ENCODE measurements at regions not wholly inside any gene's neighbourhood (a gene's known extent, or its start where the extent isn't known, plus 50 kb on each side); places are given as distances from the start of the nearest gene placed in this dataset.
A peak's percentile ranks its signal among the peaks of the same experiment; 100 is the strongest.

DNA sequence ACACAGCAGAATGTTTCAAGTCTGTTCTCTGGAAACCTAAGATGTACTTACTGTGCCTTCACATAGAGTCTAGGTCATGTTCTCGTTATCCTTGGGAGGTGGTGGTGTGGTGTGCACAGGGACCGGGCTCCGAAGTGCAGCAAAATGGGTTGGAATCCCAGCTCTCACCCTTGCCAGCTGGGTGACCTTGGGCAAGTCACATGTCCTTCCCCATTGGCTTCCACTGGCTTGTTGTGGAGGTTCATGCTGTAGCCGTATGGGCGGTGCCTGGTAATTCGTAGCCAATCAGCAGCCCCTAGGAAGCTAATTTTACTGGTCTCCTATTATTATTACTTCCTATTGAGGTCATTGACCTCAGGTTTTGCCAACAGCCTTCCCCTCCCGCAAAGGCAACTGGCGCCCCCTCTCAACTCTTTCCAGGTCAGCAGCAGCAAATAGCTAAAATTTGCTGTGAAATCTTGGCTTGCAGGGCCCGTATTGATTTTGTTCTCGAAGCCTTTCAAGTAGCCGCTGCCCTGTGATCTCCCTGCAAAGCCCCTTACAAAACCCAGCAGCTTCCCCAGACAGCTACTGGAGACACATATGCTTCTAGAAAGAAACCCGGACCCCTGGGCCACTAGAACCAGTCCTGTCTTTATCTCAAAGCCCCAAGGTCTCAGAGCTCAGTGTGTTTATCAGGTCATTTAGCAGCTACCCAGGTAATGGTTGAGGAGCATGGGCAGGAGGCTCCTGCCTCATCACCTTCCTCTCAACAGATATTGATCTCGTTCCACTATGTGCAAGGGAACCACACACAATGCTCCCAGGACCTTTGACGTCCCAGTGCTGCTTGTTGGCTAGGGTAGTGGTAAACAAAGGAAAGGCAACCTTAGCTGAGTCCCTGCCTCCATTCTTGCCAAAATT is 66.5 kb upstream of the SLC1A4 start:
- Histone ChIP-seq H3K4ac (ENCODE audit: low read depth, low read length) (no peak overlapping the region), H3K9me1 (ENCODE audit: insufficient read depth, low read length) (no peaks in the 10 kb centered on the region), H3K27ac (ENCODE audit: insufficient read depth, low read length) (no peak overlapping the region), H3K14ac (replicated peaks; ENCODE audit: low read depth, low read length) (no peak overlapping the region), H3K27me3 (ENCODE audit: control insufficient read depth, insufficient read depth, low read length) (peaks cover 21% of the 10 kb centered on the region), H2BK15ac (ENCODE audit: low read depth, low read length) (no peak overlapping the region), H4K20me1 (ENCODE audit: insufficient read depth, low read length) (no peaks in the 10 kb centered on the region), H3K23ac (ENCODE audit: low read depth, low read length) (no peak overlapping the region), H3K18ac (ENCODE audit: low read depth, low read length) (no peak overlapping the region), H3K4me2 (ENCODE audit: low read depth, low read length) (no peak overlapping the region), H3K9me3 (ENCODE audit: control insufficient read depth, insufficient read depth, low read length) (peaks cover 5% of the 10 kb centered on the region; the same call in 1 of the 2 replicates), H3K9ac (ENCODE audit: low read depth, low read length) (no peak overlapping the region), H3K36me3 (ENCODE audit: control insufficient read depth, insufficient read depth, low read length) (no peaks in the 10 kb centered on the region), H4K91ac (ENCODE audit: insufficient read depth, low read depth, low read length) (no peak overlapping the region), H2BK5ac (ENCODE audit: low read depth, low read length, poor library complexity, severe bottlenecking) (no peak overlapping the region), H2AK5ac (ENCODE audit: low read depth, low read length) (no peak overlapping the region), H2BK120ac (ENCODE audit: low read depth, low read length) (no peak overlapping the region), H3K4me1 (ENCODE audit: control insufficient read depth, insufficient read depth, low read length) (no peaks in the 10 kb centered on the region), H2AFZ (replicated peaks; ENCODE audit: low read length, poor library complexity) (no peak overlapping the region), H4K5ac (ENCODE audit: low read depth, low read length) (no peak overlapping the region), H2AK9ac (replicated peaks; ENCODE audit: low read depth, low read length, poor library complexity) (peak overlapping the region; percentile 50), H3K4me3 (ENCODE audit: insufficient read depth, low read depth, low read length) (no peak overlapping the region), H4K8ac (ENCODE audit: low read depth in 2 of 2, low read length in 2 of 2) (no peak overlapping the region), H2BK20ac (ENCODE audit: low read depth, low read length) (no peak overlapping the region), H3K56ac (ENCODE audit: extremely low read depth, insufficient read depth, low read length) (no peak overlapping the region), H3K79me1 (ENCODE audit: low read depth in 1 of 2, low read length in 2 of 2) (no peaks in the 10 kb centered on the region)
- 88% methylated on average over 5 of the region's 14 CpGs; no CpG with 5 or more reads in 1 of the 2 experiments for WGBS, 2 experiments (ENCODE audit: extremely low coverage in 2 of 2, insufficient read length in 1 of 2)
- POLR2A ChIA-PET (ENCODE audit: unreplicated experiment) = no interaction called here
- CTCF ChIA-PET = interaction anchor here (0.9 kb wide), 2 partner anchors 118 to 207 kb away, joined by 3 to 4 read pairs; partner anchors contain the start of gene RAB1A
- DNase-seq = no peak
- ATAC-seq (ENCODE audit: low read depth) = no peak
- in situ Hi-C loops (cut with MboI; ENCODE audit: low sequenced_read_pairs) = loop anchor here (25.0 kb wide), 1 partner anchor 240 kb away; no protein-coding TSS in a partner anchor
- intact Hi-C loops (cut with micrococcal nuclease) = no loop called here
- BruUV-seq (replicated peaks) = no TSS peak
- dilution Hi-C loops (cut with HindIII; ENCODE audit: low sequenced_read_pairs, unreplicated experiment) = no loop called here
- TF ChIP-seq SMC3 (IDR thresholded peaks at IDR 0.05; ENCODE audit: low read depth, low read length) = no peak
- no peak for TF ChIP-seq NFE2L2 (IDR thresholded peaks at IDR 0.05; ENCODE audit: low read depth, low read length)
- TF ChIP-seq POLR2A (IDR thresholded peaks at IDR 0.05; ENCODE audit: low read depth, low read length) = no peak
- TF ChIP-seq, protein P1, sequence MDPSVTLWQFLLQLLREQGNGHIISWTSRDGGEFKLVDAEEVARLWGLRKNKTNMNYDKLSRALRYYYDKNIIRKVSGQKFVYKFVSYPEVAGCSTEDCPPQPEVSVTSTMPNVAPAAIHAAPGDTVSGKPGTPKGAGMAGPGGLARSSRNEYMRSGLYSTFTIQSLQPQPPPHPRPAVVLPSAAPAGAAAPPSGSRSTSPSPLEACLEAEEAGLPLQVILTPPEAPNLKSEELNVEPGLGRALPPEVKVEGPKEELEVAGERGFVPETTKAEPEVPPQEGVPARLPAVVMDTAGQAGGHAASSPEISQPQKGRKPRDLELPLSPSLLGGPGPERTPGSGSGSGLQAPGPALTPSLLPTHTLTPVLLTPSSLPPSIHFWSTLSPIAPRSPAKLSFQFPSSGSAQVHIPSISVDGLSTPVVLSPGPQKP (IDR thresholded peaks at IDR 0.05; ENCODE audit: borderline replicate concordance, low read depth, low read length) = no peak
- no peak for TF ChIP-seq MAFK (IDR thresholded peaks at IDR 0.05; ENCODE audit: low read depth, low read length)
- TF ChIP-seq, protein P2, sequence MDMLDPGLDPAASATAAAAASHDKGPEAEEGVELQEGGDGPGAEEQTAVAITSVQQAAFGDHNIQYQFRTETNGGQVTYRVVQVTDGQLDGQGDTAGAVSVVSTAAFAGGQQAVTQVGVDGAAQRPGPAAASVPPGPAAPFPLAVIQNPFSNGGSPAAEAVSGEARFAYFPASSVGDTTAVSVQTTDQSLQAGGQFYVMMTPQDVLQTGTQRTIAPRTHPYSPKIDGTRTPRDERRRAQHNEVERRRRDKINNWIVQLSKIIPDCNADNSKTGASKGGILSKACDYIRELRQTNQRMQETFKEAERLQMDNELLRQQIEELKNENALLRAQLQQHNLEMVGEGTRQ (IDR thresholded peaks at IDR 0.05; ENCODE audit: low read depth, low read length) = no peak
- TF ChIP-seq CHD1 (IDR thresholded peaks at IDR 0.05; ENCODE audit: low read depth, low read length) = no peak
- no peak for TF ChIP-seq FOS (IDR thresholded peaks at IDR 0.05; ENCODE audit: low read depth, low read length)
- TF ChIP-seq RCOR1 (IDR thresholded peaks at IDR 0.05; ENCODE audit: insufficient replicate concordance, low read length) = no peak
- TF ChIP-seq MXI1 (IDR thresholded peaks at IDR 0.05; ENCODE audit: borderline replicate concordance, low read depth, low read length) = no peak
- no peak for TF ChIP-seq MAZ (IDR thresholded peaks at IDR 0.05; ENCODE audit: borderline replicate concordance, low read depth, low read length)
- TF ChIP-seq RAD21 (IDR thresholded peaks at IDR 0.05; ENCODE audit: low read length) = no peak
- no peak for TF ChIP-seq BHLHE40 (IDR thresholded peaks at IDR 0.05; ENCODE audit: low read depth, low read length)
- no peak for TF ChIP-seq RFX5 (IDR thresholded peaks at IDR 0.05; ENCODE audit: low read depth, low read length)
- TF ChIP-seq CEBPB (IDR thresholded peaks at IDR 0.05; ENCODE audit: low read depth, low read length) = no peak

Measured in IMR-90 (cell line).